ENCODE measurements at regions not wholly inside any gene's neighbourhood (a gene's known extent, or its start where the extent isn't known, plus 50 kb on each side); places are given as distances from the start of the nearest gene placed in this dataset.

GRCh38 chr2:138066841-138067240 is 102.6 kb downstream of the HNMT start:
- TF ChIP-seq CTCF (IDR thresholded peaks at IDR 0.05; ENCODE audit: borderline replicate concordance, extremely low read depth, low read length, poor library complexity, severe bottlenecking) (no peak), EZH2 (IDR thresholded peaks at IDR 0.05; ENCODE audit: borderline replicate concordance, low read depth, low read length, severe bottlenecking) (no peak)
